Ramos (cell line): ENCODE measurements at regions not wholly inside any gene's neighbourhood (a gene's known extent, or its start where the extent isn't known, plus 50 kb on each side); places are given as distances from the start of the nearest gene placed in this dataset.
"Not testable (repeated sequence)": the region's sequence is repeated elsewhere in the genome, so short reads cannot be mapped to it uniquely, and the experiment has no call there.

Source experiments
- in situ Hi-C: fragments of 300-500 bp; cut with MboI; formaldehyde crosslinking; loops from one replicate; pipeline ENCODE4 v1.14.3; 2022; ENCODE audit warnings: low sequenced_read_pairs; ENCODE audit not compliant: unreplicated experiment

GRCh38 chr22:48622891-48623545 is 1204.7 kb downstream of the BRD1 start:
- in situ Hi-C loops, result no loop called here

DNA sequence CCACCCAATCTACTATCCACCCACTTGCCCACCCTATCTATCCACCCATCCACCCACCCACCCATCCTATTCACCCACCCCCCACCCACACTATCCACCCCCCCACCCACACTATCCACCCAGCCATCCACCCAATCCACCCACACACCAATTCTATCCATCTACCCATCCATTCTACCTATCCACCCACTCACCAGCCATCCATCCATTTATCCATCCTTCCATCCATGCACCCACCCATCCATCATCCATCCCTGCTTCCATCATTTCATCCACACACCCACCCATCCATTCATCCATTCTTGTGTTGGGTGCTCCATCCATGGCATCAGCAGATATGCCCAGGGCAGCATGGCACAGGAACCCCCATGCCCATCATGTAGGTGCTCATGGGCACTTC is 1206.6 kb downstream of the BRD1 start:
- in situ Hi-C loops, result no loop called here

- in situ Hi-C loops, result not testable (repeated sequence)
Observed at GRCh38 chr22:48620460-48620859, 1207.2 kb downstream of the BRD1 start.

DNA sequence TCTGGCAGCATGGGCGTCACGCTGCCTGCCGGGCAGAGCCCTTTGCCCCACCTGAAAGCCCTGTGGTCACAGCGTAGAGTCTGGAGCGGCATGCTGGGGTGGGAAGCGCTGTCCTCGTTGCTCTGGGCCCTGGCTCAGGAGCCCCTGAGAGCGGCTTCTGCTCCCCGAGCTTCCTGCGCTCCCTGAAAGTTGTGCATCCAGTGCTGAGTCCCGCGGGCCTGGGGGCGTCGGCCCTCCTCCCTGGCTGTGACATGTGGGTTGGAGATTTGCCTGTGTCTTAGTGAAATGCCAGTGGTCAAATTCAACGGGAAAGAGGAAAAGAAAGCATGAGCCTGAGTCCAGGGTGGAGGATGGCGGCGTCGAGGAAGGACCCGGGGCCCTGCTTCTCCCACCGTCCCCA is 1208.0 kb downstream of the BRD1 start:
- in situ Hi-C loops, result no loop called here

DNA sequence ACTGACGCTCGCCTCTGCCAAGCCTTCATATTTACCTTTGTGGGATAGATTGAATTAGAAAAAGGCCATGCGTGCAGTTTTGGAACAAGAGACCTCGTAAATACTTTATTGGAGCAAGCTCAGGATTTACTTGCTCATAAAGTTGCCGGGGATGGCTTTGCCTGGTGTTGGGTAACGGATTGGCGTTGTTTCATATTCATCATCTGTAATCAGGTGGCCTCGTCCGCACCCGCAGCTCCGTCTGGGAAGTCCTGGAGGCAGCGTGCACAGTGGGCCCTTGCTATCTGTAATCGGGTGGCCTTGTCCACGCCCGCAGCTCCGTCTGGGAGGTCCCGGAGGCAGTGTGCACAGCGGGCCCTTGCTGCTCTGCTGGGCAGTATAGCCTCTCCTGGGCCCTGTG is 1209.3 kb downstream of the BRD1 start:
- in situ Hi-C loops, result no loop called here

- in situ Hi-C loops, result no loop called here
Observed at GRCh38 chr22:48616656-48617055, 1211.0 kb downstream of the BRD1 start.

- in situ Hi-C loops, result no loop called here
Observed at GRCh38 chr22:48615171-48616008, 1212.3 kb downstream of the BRD1 start.

DNA sequence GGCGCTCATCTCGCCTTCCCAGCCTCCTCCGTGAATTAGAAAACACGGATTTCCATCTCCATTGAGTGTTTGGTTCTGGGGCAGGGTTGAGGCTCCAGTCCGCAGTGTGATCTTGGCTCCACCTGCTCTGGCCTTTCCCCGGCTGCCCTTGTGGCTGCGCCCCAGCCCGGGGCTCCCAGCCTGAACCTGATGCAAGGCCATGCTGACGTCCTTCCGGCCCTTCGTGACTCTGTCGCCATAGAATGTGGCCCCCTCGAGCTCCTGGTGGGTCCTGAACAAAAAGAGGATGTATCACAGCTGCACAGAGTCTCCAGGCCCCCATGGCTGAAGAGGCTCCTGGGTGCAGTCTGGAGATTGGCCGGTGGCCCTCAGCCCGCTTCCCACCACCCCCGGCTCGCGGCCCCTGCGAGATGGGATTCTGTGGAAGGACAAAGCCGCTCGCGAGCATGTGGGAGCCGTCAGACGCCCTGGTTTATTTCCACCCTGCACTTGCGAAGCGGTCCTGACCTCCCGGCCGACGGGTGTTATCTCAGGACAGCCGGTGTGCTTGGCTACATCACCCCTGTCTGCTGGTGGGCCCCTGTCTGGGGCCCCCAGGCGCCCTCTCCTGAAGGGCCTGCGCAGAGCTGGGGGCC is 1214.0 kb downstream of the BRD1 start:
- in situ Hi-C loops, result no loop called here

GRCh38 chr22:48612077-48612995 is 1215.3 kb downstream of the BRD1 start:
- in situ Hi-C loops, result no loop called here

DNA sequence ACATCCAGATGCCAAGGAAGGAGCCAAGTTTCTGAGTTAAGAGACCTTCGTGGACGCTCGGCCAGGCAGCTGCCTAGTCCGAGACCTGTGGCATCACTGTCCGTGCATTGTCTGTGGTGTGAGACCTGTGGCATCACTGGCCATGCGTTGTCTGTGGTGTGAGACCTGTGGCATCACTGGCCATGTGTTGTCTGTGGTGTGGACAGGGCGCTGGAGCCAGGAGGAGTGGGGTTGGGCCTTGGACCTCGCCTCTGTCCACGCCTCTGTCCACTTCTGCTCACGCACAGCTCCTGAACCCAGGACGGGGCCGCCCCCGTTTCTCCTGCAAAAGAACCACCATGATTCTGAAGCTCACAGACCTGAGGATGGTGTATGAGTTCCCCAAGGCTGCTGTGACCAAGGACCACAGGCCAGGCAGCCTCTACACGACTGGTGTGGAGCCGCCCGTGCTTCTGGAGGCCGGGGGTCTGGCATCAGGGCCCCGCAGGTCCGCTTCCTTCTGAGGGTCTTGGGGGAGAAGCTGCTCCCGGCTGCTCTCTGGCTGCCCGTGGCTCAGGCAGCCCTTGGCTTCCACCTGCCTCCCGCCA is 1218.3 kb downstream of the BRD1 start:
- in situ Hi-C loops, result no loop called here

DNA sequence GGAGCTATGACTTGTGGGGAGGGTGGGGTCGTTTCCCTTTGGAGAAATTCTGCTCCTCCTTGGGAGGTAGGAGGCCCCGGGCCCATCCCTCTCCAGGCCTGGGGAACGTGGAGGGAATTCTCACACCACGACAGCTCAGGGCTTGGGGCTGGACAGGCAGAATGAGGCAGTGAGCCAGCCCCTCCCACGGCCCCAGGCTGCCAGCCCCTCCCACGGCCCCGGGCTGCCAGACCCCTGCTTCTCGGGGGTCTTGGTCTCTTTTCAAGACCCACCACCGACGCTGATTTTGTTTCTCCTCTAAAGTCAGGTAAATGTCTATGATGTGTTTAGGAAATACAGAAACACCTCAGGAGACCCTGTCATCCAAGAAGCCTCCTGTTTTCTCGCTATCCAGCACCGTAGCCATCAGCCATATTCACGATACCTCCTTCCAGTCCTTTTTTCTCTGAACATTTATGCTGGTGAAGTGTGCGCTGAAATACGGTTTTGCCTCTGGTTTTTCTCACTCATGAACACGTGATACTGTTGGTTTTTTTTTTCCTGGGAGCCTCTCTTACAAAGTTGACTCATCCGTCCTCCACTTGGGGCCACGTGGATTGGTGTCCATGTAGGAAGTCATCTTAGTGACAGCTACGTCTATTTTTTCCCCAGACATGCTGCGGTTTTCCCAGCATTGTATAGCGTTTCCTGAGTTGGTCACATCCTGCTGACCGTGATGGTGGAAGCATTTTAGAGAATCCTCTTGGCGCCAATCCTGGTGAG is 1219.6 kb downstream of the BRD1 start:
- in situ Hi-C loops, result no loop called here

DNA sequence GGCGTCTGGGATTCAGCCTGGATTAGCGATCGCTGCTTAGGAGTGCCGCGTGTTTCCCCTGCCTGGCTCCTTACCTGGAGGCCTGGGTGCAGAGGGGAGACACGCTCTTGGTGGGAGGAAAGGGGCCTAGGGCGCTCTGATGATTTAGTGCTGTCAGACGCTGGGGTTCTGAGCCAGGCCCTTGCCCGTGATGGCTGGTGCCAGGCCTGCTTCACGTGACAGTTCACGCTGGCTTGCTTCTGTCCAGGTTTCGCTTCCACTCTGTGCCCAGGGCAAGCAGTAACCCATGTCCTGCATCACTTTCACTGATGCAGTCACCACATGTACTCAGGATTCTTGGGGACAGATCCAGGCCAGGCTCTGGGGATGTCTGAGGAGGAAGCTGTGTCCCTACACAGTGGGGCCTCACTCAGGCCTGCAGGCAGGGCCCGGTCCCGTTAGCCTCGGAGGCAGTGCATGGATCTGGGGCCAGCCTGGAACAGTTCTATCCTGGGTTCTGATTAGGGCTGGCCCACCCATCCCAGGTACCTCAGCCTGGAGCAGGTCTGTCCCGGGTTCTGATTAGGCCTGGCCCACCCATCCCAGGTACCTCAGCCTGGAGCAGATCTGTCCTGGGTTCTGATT is 1220.9 kb downstream of the BRD1 start:
- in situ Hi-C loops, result no loop called here

GRCh38 chr22:48605856-48606481 is 1221.7 kb downstream of the BRD1 start:
- in situ Hi-C loops, result no loop called here

DNA sequence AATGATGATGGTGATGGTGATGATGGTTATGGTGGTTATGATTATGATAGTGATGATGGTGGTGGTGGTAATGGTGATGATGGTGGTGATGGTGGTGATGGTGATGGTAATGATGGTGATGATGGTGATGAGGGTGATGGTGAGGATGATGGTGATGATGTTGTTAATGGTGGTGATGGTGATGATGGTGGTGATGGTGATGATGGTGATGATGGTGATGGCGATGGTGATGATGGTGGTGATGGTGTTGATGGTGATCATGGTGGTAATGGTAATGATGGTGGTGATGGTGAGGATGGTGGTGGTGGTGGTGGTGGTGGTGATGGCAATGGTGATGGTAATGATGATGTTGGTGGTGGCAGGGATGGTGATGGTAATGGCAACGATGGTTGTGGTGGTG is 1222.5 kb downstream of the BRD1 start:
- in situ Hi-C loops, result no loop called here

DNA sequence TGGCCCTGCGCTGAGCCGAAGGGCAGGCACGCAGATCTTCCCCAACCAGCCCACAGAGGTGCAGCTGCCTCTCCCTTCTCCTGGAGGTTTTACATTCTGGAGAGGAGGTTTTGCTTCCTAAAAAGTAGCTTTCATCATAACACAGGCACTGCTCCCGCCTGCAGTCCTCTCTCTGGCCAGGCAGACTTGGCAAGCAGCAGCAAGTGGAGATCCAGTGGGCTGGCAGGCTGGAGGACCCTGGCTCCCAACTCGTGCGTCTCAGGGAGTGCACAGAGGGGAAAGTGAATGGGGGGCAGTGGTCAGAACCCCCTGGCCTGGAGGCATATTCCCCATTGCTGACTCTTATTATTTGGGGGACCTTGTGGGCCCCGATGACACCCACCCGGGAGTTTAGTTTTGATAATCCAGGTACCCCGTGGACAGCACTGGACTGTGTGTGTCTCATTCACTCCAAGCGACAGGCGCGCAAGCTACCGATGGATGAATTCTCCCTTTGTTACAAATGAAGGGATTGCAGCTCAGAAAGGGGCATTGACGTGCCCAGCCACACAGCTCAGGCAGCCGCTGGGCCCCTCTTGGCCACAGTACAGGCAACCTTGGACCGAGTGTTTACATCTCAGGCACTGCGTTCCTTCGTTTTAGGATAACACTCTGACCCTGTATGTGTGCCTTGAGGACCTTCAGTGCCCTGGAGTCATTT is 1223.9 kb downstream of the BRD1 start:
- in situ Hi-C loops, result no loop called here

DNA sequence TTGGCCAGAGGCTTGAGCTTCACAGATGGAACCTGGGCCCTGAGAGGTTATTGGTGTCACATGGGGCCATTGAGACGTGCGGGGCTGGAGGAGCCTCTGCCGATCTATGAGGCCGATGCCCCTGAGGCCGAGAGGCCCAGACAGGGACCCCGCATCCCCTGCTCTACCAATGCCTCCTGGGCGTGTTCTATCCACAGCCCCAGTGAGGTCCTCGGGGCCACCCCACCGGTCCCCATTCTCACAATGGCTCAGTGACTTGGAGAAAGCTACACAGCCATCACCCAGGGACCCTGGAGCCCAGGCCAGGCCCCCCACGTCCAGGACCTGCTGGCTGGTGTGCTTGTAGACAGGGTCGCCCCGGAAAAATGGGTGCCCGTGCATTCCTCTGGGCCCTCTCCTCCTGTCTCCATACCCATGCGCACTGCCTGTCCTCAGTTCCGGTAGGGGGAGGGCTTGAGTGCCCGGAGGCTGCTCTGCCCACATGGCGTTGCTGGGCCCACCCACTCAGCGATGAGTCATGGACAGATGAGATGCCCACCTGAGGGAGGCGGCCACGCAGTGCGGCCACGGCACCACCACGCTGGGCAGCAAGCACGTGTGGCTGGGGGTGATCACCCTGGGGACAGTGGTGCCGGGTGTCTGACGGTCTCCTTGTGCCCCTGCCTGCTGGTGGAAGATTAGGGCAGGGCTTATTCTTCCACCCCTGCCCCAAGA is 1224.7 kb downstream of the BRD1 start:
- in situ Hi-C loops, result no loop called here

- in situ Hi-C loops, result no loop called here
Observed at GRCh38 chr22:48600681-48601080, 1227.0 kb downstream of the BRD1 start.
